ENCODE measurements at regions not wholly inside any gene's neighbourhood (a gene's known extent, or its start where the extent isn't known, plus 50 kb on each side); places are given as distances from the start of the nearest gene placed in this dataset.

- no peak for DNase-seq (ENCODE audit: low spot score)
- intact Hi-C loops (cut with DNase I): no loop called here
Measured at GRCh38 chr1:195376190-195376589, 1232.0 kb downstream of the KCNT2 start.

- intact Hi-C loops (cut with DNase I): no loop called here
- DNase-seq (ENCODE audit: low spot score): no peak
Measured at GRCh38 chr1:195373856-195374255, 1234.4 kb downstream of the KCNT2 start.

GRCh38 chr1:195345149-195345548 lies 1263.1 kb downstream of the KCNT2 start:
- no peak for DNase-seq (ENCODE audit: low spot score)
- intact Hi-C loops (cut with DNase I): no loop called here

GRCh38 chr1:195337646-195338045 lies 1270.6 kb downstream of the KCNT2 start:
- intact Hi-C loops (cut with DNase I): no loop called here
- no peak for DNase-seq (ENCODE audit: low spot score)

- intact Hi-C loops (cut with DNase I): no loop called here
- DNase-seq (ENCODE audit: low spot score): no peak
Measured at GRCh38 chr1:195336812-195337211, 1271.4 kb downstream of the KCNT2 start.

- intact Hi-C loops (cut with DNase I): no loop called here
- no peak for DNase-seq (ENCODE audit: low spot score)
Measured at GRCh38 chr1:195335541-195335940, 1272.7 kb downstream of the KCNT2 start.

GRCh38 chr1:195332102-195332501 lies 1276.1 kb downstream of the KCNT2 start:
- no peak for DNase-seq (ENCODE audit: low spot score)
- intact Hi-C loops (cut with DNase I): no loop called here

GRCh38 chr1:195328681-195329080 lies 1279.6 kb downstream of the KCNT2 start:
- DNase-seq (ENCODE audit: low spot score): no peak
- intact Hi-C loops (cut with DNase I): no loop called here

GRCh38 chr1:195328102-195328501 lies 1280.1 kb downstream of the KCNT2 start:
- intact Hi-C loops (cut with DNase I): no loop called here
- no peak for DNase-seq (ENCODE audit: low spot score)

GRCh38 chr1:195327361-195327760 lies 1280.9 kb downstream of the KCNT2 start:
- intact Hi-C loops (cut with DNase I): no loop called here
- no peak for DNase-seq (ENCODE audit: low spot score)

GRCh38 chr1:195326325-195326724 lies 1281.9 kb downstream of the KCNT2 start:
- intact Hi-C loops (cut with DNase I): no loop called here
- no peak for DNase-seq (ENCODE audit: low spot score)

- DNase-seq (ENCODE audit: low spot score): peak; percentile 60
- intact Hi-C loops (cut with DNase I): no loop called here
Measured at GRCh38 chr1:195325181-195325580, 1283.1 kb downstream of the KCNT2 start.

- intact Hi-C loops (cut with DNase I): no loop called here
- no peak for DNase-seq (ENCODE audit: low spot score)
Measured at GRCh38 chr1:195306281-195306680, 1302.0 kb downstream of the KCNT2 start.

GRCh38 chr1:195294911-195295310 lies 1313.3 kb downstream of the KCNT2 start:
- DNase-seq (ENCODE audit: low spot score): no peak
- intact Hi-C loops (cut with DNase I): no loop called here

GRCh38 chr1:195278644-195279043 lies 1329.6 kb downstream of the KCNT2 start:
- no peak for DNase-seq (ENCODE audit: low spot score)
- intact Hi-C loops (cut with DNase I): no loop called here

- intact Hi-C loops (cut with DNase I): no loop called here
- no peak for DNase-seq (ENCODE audit: low spot score)
Measured at GRCh38 chr1:195275710-195276109, 1332.5 kb downstream of the KCNT2 start.

GRCh38 chr1:195251900-195252299 lies 1356.3 kb downstream of the KCNT2 start:
- intact Hi-C loops (cut with DNase I): no loop called here
- no peak for DNase-seq (ENCODE audit: low spot score)

- intact Hi-C loops (cut with DNase I): no loop called here
- no peak for DNase-seq (ENCODE audit: low spot score)
Measured at GRCh38 chr1:195243492-195243891, 1364.7 kb downstream of the KCNT2 start.

- intact Hi-C loops (cut with DNase I): no loop called here
- DNase-seq (ENCODE audit: low spot score): no peak
Measured at GRCh38 chr1:195241066-195241465, 1367.2 kb downstream of the KCNT2 start.

GRCh38 chr1:195238313-195238712 lies 1369.9 kb downstream of the KCNT2 start:
- intact Hi-C loops (cut with DNase I): no loop called here
- no peak for DNase-seq (ENCODE audit: low spot score)

GRCh38 chr1:195236991-195237889 lies 1371.0 kb downstream of the KCNT2 start:
- no peak for DNase-seq (ENCODE audit: low spot score)
- intact Hi-C loops (cut with DNase I): no loop called here

All from posterior vena cava (tissue), 2 donors.